ENCODE measurements at regions not wholly inside any gene's neighbourhood (a gene's known extent, or its start where the extent isn't known, plus 50 kb on each side); places are given as distances from the start of the nearest gene placed in this dataset.

DNA sequence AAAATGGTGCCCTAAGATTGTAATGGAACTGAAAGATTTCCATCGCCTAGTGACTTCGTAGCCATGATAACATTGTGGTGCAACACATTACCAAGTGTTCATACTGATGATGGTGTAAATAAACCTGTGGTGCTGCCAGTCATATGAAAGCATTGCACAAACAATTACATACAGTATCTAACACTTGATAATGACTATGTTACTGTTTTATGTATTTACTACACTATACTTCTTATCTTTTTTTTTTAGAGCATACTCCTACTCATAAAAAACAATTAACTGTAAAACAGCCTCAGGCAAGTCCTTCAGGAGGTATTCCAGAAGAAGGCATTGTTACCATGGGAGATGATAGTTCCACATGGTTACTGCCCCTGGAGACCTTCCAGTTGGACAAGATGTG is 152.7 kb upstream of the EDNRA start:
- no peak for DNase-seq

DNA sequence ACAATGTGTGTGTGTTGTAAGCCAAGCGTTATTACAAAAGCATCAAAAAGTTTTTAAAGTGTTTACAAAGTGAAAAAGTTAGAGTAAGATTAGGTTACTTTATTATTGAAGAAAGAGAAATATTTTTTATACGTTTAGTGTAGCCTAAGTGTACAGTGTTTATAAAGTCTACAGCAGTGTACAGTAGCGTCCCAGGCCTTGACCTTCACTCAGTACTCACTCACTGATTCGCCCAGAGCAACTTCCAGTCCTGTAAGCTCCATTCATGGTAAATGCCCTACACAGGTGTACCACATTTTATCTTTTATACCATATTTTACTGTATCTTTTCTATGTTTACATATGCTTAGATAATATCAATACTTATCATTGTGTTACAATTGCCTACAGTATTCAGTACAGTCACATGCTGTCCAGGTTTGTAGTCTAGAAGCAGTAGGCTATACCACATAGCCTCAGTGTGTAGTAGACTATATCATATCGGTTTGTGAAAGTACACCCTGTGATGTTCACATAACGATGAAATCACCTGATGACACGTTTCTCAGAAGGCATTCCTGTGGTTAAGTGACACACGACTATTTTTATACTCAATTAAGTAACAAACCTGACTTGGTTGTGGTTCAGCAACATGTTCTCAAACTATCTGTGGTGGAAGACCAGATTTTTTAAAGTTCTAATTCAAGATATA is 152.0 kb upstream of the EDNRA start:
- no peak for DNase-seq

DNA sequence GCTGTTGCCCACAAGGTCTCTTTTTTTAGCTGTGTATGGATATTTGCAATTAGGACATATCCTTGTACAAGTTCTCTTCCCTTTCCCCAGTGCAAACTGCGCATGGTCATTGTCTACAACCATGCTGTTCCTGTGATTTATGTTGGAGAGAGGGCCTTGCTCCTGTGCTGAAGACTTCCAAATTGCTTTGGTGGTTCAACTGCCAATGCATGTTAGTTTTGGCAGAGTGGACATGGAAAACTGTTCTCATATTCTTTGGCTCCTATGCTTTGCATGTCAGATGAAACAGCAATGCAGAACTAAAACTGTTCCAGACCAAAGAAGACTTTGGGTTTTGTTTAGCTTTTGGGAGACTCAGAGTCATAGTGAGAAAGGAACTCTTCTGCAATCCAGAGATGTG is 148.8 kb upstream of the EDNRA start:
- no peak for DNase-seq

DNA sequence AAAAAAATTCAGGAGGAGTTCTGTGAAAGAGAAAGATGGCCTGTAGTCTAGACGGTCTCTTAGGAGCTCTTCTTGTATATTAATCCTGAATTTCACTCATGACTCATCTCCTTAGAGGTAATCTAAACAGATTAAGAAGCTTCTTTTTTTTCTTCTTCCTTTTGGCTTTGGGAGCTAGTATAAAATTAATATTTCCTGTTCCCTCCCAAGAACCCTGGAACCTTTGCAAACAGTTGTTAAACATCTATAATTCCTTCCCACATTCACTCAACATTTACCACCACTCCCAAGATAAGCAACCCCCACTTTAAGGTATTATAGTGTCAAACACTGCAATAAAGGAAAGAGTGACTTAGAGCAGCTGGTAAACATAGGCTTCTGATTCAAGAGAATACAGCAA is 146.4 kb upstream of the EDNRA start:
- no peak for DNase-seq

DNA sequence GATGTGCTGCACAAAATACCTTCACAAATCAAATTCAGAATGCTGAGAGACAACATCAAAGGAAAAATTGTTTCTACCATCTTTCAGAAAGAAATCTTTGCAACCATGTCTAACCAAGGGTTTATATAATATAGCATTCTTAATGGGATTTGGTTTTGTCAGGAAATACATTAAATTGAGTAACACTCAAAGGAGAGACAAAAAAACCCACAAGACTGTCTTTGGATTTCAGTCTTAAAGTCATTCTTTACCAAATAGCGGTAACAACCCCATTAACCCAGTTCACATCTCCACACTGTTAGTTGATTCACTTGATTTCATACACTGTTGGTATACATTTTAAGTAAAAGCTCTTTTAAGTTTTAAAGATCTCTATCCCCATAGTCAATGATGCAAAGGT is 145.7 kb upstream of the EDNRA start:
- DNase-seq: no peak

DNA sequence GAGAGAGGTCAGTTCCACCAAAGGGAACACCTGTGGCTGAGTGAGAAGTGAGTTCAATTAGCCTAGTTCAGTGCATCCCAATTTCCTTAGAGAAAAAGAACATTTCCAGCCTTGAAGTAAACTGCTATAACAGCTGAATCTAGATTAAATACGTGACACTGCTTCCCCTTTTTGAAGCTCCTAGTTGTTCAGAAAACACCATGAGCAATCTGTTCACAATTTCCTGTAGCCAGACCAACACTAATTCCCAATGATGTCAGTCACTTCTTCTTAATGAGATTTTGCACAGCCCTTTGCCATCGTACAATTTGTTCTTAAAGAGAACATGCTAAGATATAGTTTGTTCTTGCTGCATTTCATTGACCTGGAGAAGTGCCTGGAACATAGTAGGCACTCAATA is 144.6 kb upstream of the EDNRA start:
- DNase-seq: no peak

DNA sequence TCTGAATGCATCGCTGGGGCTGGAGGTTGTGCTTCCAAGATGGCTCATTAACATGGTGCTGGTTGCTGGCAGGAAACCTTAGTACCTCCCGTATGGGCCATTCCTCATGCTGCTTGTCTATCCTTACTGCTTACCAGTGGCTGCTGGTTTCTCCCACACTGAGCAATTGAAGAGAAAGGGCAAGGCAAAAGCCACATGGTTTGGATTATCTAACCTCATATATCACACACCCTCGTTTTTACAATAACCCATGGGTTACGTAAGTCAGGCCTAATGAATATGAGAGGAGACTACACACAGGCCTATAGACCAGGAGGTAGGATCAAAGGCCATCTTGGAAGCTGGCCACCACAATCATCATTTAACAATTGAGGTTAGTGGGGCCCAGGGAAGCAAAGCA is 141.8 kb upstream of the EDNRA start:
- no peak for DNase-seq

DNA sequence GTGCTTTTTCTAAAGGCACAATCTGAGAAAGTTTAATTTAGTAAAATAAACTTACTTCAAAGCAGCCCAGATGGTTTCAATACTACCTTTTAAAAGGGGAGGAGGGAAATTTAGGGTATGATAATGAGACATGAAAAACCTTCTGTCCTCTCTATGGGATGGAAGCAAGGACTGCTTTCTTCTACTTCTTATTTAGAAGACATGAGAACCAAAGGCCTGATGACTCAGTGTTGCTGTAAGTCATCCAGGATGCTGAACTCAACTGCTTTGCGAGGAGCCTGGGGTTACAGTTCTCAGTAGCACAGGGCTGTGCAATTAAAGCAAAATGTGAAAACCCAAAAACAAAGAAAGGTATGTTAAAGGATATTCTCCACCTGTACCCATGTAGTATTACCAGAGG is 140.8 kb upstream of the EDNRA start:
- DNase-seq: no peak

DNA sequence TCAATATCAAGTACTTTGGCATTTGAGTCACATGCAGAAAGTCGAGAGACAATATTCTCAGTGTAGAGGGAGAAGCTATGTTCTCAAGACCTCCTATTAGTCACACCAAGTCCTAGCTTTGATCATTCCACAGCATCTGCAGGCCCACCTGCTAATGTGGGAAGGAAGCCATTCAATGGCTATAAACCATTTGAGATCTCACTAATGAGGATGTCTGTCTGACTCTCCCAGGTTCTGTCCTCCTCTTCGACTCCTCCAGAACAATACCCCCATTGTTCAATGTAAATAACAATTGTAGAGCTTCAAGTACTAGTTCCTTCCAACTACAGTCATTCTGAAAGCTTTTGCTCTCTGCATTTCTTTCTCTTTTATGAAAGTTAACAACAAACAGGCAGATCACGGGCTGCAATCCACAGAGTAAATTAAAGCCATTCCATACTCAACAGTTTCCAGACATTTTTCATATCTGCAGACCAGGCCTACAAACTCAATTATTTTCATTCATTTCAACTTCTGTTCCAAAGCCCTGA is 140.2 kb upstream of the EDNRA start:
- DNase-seq: no peak

DNA sequence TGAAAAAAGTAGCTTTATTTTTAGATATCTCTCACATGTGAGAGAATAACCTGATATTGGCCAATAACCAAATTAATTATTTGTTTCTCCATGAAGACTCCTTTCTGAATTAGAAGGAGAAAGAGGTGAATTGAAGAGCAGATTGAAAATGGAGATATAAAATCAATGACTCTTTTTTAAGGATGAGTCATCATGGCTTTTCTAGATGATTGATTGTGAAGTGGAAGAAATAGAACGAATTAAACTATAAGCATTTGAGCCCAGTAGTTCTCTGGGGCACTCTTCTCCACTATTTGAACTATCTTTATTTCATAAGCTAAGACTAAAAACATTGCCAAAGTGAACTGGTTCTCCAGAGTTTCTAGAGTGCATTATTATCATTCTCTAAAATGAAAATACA is 137.2 kb upstream of the EDNRA start:
- DNase-seq: no peak

DNA sequence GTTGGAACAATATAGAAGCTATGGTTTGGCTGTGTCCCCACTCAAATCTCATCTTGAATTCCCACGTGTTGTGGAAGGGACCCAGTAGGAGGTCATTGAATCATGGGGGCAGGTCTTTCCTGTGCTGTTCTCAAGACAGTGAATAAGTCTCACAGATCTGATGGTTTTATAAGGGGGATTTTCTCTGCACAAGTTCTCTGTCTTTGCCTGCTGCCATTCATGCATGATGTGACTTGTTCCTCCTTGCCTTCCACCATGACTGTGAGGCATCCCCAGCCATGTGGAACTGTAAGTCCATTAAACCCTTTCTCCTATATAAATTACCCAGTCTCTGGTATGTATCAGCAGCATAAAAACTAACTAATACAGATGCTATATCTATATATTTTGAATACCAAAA is 135.2 kb upstream of the EDNRA start:
- DNase-seq: no peak

DNA sequence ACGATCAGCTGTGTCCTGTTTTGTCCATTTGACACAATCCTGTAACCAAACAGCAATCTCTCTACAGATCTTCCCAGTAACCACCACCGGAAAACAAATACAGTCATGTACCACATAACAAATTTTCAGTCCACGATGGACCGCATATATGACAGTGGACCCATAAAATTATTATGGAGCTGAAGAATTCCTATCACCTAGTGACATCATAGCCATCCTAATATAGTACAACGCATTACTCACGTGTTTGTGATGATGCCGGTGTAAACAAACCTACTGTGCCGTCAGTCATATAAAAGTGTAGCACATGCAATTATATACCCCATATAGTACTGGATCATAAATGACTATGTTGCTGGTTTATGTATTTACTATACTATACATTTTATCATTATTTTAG is 133.7 kb upstream of the EDNRA start:
- DNase-seq: no peak

DNA sequence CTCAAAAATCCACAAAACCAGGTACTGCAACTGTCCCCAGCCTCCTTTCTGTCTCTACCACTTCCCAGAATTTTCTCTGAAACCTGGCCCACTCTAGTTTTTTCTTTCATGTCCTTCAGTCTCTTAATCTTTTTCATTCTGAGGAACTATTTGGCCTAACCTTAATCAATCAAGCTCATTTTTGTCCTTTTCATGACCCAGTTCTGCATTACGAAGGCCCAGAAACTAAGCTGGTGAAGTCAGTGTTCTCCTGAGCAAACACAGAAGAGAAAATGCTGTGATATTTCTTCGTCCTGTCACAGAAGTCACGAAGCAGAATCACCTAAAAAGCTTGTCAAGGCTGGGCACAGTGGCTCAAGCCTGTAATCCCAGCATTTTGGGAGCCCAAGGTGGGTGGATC is 131.7 kb upstream of the EDNRA start:
- DNase-seq: no peak

DNA sequence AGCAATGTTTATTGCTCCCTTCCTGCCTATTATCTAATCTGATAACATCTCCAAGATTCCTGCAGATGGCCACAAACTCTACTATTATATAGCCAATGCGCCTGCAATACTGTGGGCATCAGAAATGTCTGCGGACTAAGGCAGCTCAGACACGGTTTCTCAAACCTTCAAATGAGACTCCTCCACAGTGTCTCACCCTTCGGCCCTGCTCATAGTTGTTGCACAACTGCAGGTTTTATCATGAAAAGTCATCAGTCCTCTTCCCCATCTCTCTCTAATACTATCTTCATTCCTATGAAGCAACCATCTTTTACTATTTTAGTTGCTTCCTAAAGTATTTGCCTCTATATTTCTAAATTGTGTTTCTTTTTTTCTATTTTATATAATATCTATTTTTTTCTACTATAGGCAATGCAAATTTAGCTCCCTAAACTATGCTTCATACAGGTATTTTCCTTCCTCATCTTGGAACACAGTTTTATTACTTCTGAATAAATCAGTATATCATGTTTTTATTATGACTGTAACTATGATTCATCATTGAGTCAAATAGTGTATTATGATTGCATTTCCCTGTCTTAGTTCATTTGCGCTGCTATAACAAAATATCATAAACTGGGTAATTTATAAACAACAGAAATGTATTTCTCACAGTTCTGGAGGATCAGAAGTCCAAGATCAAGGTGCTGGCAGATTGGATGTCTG is 129.7 kb upstream of the EDNRA start:
- no peak for DNase-seq

DNA sequence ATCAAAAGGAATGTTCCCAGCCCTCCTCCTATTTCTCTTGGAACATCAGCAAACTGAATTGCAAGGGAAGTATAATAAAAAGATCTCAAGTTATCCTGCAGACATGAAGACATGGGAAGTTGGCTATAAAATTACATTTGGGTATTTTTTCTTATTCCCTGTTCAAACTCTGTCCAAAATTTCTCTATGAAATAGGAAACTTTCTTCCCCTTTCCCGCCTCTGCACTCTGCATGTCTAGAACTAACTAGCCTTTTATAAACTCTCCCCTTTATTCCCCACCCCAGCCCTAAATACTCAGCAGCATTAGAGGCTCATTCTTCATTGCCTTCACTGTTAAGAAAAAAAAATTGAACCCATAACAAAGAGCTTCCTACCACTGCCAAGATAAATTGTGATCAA is 126.7 kb upstream of the EDNRA start:
- no peak for DNase-seq

DNA sequence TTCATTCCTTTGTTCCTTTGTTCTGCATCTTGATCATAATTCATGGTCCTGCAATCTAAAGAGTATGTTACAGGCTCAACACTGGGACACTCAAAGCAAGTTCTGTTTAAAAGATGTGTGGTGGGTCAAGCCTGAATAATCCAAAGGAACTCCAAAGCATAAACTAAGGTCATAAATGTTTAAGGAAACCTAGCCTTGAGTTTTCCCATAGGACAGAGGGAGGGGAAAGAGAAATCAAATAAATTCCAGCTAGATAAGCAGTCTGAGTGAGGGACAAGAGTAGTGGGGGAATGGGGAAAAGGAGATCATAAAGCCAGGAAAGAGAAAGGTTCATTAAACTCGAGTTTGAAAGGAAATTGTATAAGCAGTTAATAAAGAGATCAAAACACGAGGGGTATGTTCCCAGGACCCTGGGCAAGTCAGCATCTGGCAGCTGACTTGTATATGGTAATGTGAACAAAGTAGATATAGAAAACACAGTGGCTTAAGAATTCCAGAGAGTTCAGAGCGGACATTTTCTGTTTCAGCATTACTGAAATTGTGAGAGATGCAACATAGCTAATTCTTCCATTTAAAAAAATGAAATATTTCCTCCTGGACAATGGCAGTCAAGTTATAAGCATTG is 125.8 kb upstream of the EDNRA start:
- no peak for DNase-seq

DNA sequence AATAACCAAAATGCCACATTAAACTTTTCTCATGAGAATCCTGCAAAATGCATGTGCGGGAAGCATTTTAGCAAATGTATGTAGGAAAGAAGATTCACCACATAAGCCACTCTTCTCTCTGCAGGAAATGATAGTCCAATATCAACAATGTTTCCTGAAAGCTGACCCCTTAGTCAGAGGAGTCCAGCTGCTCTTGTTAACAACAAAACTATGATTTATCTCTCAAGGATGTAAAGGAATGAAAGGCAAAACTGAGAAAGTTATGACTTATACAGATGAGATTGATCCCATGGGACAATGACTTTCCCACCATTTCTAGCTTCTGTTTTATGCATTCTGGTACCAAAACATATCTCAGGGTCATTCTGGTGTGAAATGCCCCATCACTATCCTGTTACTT is 125.0 kb upstream of the EDNRA start:
- DNase-seq: no peak

DNA sequence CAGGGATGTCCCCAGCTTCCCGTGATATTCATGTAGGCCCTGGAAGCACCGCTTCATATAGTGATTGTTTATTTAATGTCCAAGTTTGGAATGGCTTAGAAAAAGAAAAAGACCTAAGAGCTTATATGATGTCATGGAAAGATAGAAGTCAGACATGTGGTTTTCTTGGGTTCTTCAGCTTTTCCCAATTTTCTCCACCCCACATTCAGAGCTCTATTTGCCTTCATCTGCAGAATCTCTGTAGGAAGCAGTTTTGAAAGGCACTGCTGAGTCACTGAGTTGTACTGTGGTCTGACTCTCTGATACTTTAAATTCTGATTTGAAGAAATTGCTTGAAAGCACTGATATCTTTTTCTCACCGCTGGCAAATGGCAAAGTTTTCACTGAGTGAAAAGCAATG is 120.6 kb upstream of the EDNRA start:
- no peak for DNase-seq

DNA sequence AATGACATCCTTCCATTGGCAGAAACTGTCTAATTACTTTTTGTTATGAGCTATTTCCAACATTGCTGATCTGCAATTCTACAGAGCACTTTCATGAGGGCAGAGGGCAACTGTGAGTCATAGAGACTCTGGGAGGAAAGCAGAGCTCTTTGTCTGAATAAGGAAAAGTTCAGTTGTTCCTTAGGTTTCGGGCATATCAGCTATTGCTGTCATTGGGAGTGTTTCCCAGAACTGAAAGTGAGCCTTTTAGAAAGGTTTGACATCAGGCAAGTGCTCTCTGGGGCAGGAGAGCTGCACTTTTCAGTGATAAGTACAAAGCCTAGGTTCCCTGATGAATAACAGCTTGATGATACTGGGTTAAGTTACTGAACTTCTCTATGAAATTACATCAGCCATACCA is 119.2 kb upstream of the EDNRA start:
- no peak for DNase-seq

DNA sequence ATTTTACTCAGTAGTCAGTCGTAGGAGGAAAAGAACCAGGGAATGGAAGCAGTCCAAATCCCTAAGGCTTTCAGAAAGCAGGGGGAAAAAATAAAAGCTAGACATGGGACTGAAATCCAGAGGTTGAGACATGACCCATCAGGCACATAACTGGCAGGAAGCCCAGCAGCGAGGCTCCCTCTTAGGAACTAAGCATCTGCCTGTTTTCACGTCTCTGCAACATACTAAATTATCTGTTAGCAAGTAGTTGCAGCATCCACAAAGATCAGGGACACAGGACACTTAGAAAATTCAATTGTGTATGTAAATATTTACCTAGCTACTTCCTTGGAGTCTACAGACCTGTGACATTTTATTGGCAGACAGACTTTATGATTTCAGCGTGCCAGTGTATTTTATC is 118.0 kb upstream of the EDNRA start:
- no peak for DNase-seq

DNA sequence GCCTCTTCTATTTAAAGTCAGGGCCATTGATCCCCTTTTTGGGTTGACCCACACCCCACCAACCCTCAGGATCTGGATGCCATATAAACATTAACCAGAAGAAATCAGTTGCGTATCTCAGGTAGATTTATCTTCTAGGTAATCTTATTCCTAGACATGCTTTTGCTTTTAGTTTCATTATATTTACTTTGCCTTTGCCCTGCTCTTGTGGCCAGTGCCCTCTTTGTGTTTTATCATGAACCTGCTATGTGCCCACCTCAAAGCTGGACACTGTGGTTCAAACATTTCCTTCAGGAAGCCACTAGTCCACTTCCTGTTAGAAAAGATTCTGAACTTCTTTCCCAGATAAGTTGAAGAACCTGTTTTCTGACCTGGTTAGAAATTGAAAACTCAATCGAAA is 117.4 kb upstream of the EDNRA start:
- no peak for DNase-seq

DNA sequence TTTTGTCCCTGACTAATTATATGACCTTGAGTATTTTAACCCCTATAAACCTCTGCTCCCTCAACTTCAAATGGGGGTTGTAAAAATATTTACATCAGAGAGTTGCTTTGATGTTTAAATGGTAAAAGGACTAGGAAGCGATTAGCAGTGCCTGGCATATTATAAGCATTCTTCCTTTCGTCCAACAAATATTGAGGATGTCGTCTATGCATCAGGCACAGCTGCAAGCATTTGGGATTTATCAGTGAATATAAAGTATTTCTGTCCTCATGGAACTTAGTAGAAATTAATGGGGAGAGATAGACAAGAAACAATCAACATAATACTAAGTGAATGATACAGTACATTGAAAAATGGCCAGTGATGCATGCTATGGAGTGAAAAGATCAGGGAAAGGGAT is 115.5 kb upstream of the EDNRA start:
- DNase-seq: no peak

DNA sequence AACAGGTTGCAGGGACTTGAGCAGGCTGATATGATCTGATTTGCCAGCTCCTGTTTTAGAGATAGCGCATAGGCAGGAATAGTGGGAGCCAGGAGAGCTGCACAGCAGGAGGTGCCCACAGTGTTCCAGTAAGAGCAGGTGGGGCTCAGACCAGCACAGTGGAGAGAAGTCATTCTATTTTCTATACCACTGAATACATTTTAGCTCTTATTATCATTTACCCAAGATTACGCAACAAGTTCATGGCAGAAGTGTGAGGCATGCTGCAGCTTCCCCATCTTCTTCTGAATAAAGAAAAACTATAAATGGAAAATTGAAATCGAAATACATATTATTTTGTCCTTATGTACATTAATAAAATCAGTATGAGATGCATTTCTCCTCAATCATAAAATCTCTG is 114.7 kb upstream of the EDNRA start:
- no peak for DNase-seq

DNA sequence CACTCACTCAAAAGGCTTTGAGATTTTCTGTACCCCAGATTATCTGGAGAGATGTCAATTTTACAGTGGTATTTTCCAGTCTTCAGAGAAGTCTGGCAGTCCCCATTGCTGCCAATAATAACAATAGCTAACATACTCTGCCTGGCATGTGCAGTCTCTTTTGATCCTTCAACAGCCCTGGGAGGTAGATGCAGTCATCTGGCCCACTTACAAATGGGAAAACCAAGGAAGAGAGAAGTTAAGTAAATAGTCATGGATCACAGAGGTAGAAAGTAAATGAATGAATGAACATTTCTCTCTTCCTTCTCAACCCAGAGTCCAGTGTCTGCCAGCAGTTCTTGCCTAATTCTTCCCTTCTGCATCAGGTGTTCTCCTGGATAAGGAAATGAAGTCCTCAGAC is 113.0 kb upstream of the EDNRA start:
- DNase-seq: no peak
